ENCODE measurements at regions not wholly inside any gene's neighbourhood (a gene's known extent, or its start where the extent isn't known, plus 50 kb on each side); places are given as distances from the start of the nearest gene placed in this dataset.
"Not testable (repeated sequence)": the region's sequence is repeated elsewhere in the genome, so short reads cannot be mapped to it uniquely, and the experiment has no call there.

GRCh38 chr11:47921080-47921555, 59.2 kb upstream of the PTPRJ start:
- TF ChIP-seq CTCF (conservative IDR thresholded peaks at IDR 0.05); EZH2 (IDR thresholded peaks at IDR 0.05; ENCODE audit: low read depth): not testable (repeated sequence)
